SH-SY5Y (cell line): ENCODE measurements at regions not wholly inside any gene's neighbourhood (a gene's known extent, or its start where the extent isn't known, plus 50 kb on each side); places are given as distances from the start of the nearest gene placed in this dataset.

ENCODE experiments used
- GATA2 ChIP-seq: IDR thresholded peaks from 2 replicates; pipeline ENCODE4 v1.6.1; 2011; ENCODE audit warnings: mild to moderate bottlenecking, low read depth, low read length
- GATA3 ChIP-seq: IDR thresholded peaks from 2 replicates; pipeline ENCODE4 v1.6.1; 2011; ENCODE audit warnings: low read depth, mild to moderate bottlenecking, low read length, moderate library complexity

GRCh38 chr20:17809362-17810061 lies 109.7 kb downstream of the BANF2 start:
- TF ChIP-seq GATA2 (no peak), GATA3 (no peak)
